A549 (cell line): ENCODE measurements at regions not wholly inside any gene's neighbourhood (a gene's known extent, or its start where the extent isn't known, plus 50 kb on each side); places are given as distances from the start of the nearest gene placed in this dataset.

Experiments
- ATAC-seq, 2 experiments: fragments of 200-7000 bp in 1 of 2; fragments of >200 bp in 1 of 2; cut with Nextera tagmentation in 1 of 2; cut with Tn5 transposase in 1 of 2; 3 replicates each; pipeline versions ENCODE4 v1.8.0 to v1.9.1; 2018 to 2020; ENCODE audit warnings: mild to moderate bottlenecking in 1 of 2, moderate library complexity in 1 of 2
- CTCF ChIA-PET: fragments of 300-600 bp; sonication (Branson Sonifier 250); formaldehyde crosslinking; extraction: SDS; loops from one replicate; lab custom pipeline; 2021; ENCODE audit warnings: antibody characterized with exemption, inconsistent platforms; lab: Yijun Ruan, JAX
- POLR2A ChIA-PET: fragments of 350-600 bp; formaldehyde crosslinking; extraction: SDS; loops from one replicate; lab custom pipeline; 2021; ENCODE audit warnings: antibody characterized with exemption, inconsistent platforms; lab: Yijun Ruan, JAX
- DNase-seq, 2 experiments: peaks; one replicate each; pipeline versions ENCODE4 v3.0.0 to v3.0.0-alpha.2; 2011 to 2016; ENCODE audit warnings: low read depth in 1 of 2, low spot score in 1 of 2
- FAIRE-seq: peaks from 2 replicates; lab custom pipeline; 2011; peaks lifted over from hg19 to GRCh38; lab: Jason Lieb, UNC
- H3K27ac ChIP-seq, 2 experiments: fragments of >200 bp; sonication (Bioruptor Twin); formaldehyde crosslinking; 3 replicates each; pipeline ENCODE4 v1.5.1; 2016 to 2017
- H3K4me1 ChIP-seq: fragments of >200 bp; sonication (Bioruptor Twin); formaldehyde crosslinking; 3 replicates; pipeline ENCODE4 v1.6.1; 2016
- H3K4me2 ChIP-seq: fragments of >200 bp; sonication (Bioruptor Twin); formaldehyde crosslinking; 3 replicates; pipeline ENCODE4 v1.6.1; 2016
- H3K4me3 ChIP-seq: fragments of >200 bp; sonication (Bioruptor Twin); formaldehyde crosslinking; 3 replicates; pipeline ENCODE4 v1.5.1; 2016
- H3K9me3 ChIP-seq: fragments of >200 bp; sonication (Bioruptor Twin); formaldehyde crosslinking; 3 replicates; pipeline ENCODE4 v1.6.1; 2016
- ATOH8 ChIP-seq: fragments of 250-450 bp; sonication (Bioruptor Pico); IDR thresholded peaks from 2 replicates; pipeline ENCODE4 v1.5.0; 2020; ENCODE audit warnings: low read depth, mild to moderate bottlenecking, moderate library complexity
- CBX2 ChIP-seq: fragments of 200-600 bp; sonication (generic); IDR thresholded peaks from 2 replicates; pipeline ENCODE4 v1.6.1; 2016; ENCODE audit warnings: low read depth, mild to moderate bottlenecking, borderline replicate concordance
- CBX8 ChIP-seq: fragments of 200-600 bp; sonication (generic); IDR thresholded peaks from 2 replicates; pipeline ENCODE4 v1.6.1; 2016
- CEBPB ChIP-seq, 2 experiments: fragments of >200 bp in 1 of 2; sonication (Bioruptor Twin) in 1 of 2; formaldehyde crosslinking in 1 of 2; IDR thresholded peaks; 2 replicates each; pipeline ENCODE4 v1.6.1; 2012 to 2016
- CHD4 ChIP-seq: fragments of 200-600 bp; sonication (generic); IDR thresholded peaks from 2 replicates; pipeline ENCODE4 v1.6.1; 2016; ENCODE audit warnings: antibody characterized with exemption, mild to moderate bottlenecking, borderline replicate concordance
- CTCF ChIP-seq: fragments of >200 bp; sonication (Bioruptor Twin); formaldehyde crosslinking; IDR thresholded peaks from 3 replicates; pipeline ENCODE4 v1.5.1; 2016
- EHF ChIP-seq: fragments of 250-450 bp; sonication (Bioruptor Pico); IDR thresholded peaks from 2 replicates; pipeline ENCODE4 v1.5.0; 2020; ENCODE audit warnings: mild to moderate bottlenecking
- EHMT2 ChIP-seq: fragments of 200-600 bp; sonication (generic); IDR thresholded peaks from 2 replicates; pipeline ENCODE4 v1.6.1; 2016; ENCODE audit warnings: antibody characterized with exemption, low read depth, mild to moderate bottlenecking, moderate library complexity
- ELK1 ChIP-seq: fragments of 150-350 bp; IDR thresholded peaks from 2 replicates; pipeline ENCODE4 v1.6.1; 2014; ENCODE audit warnings: low read depth, mild to moderate bottlenecking, low read length
- ESRRA ChIP-seq: fragments of 150-350 bp; IDR thresholded peaks from 2 replicates; pipeline ENCODE4 v1.6.1; 2014; ENCODE audit warnings: mild to moderate bottlenecking, low read length, borderline replicate concordance
- FOSL2 ChIP-seq, 2 experiments: fragments of 450-650 bp in 1 of 2; fragments of >200 bp in 1 of 2; sonication (Bioruptor Twin) in 1 of 2; formaldehyde crosslinking; IDR thresholded peaks; 2 replicates each; pipeline versions ENCODE4 v1.5.0 to v1.6.1; 2016 to 2020; ENCODE audit warnings: mild to moderate bottlenecking in 1 of 2, moderate library complexity in 1 of 2
- FOXS1 ChIP-seq: fragments of 250-450 bp; sonication (Bioruptor Pico); IDR thresholded peaks from 2 replicates; pipeline ENCODE4 v1.5.0; 2020; ENCODE audit warnings: mild to moderate bottlenecking, moderate library complexity
- HMGXB4 ChIP-seq: fragments of 250-450 bp; sonication (Bioruptor Pico); IDR thresholded peaks from 2 replicates; pipeline ENCODE4 v1.5.0; 2021; ENCODE audit warnings: mild to moderate bottlenecking, moderate library complexity, borderline replicate concordance
- HOXB13 ChIP-seq: fragments of 250-450 bp; sonication (Bioruptor Pico); IDR thresholded peaks from 2 replicates; pipeline ENCODE4 v1.5.0; 2020; ENCODE audit warnings: low read depth, mild to moderate bottlenecking, moderate library complexity
- HOXB5 ChIP-seq: fragments of 250-450 bp; sonication (Bioruptor Pico); IDR thresholded peaks from 2 replicates; pipeline ENCODE4 v1.5.0; 2020; ENCODE audit warnings: mild to moderate bottlenecking, moderate library complexity
- JUN ChIP-seq, 2 experiments: fragments of >200 bp; sonication (Bioruptor Twin); formaldehyde crosslinking; IDR thresholded peaks; 2 replicates in 1 of 2; 3 replicates in 1 of 2; pipeline ENCODE4 v1.6.1; 2016 to 2017
- JUNB ChIP-seq: fragments of >200 bp; sonication (Bioruptor Twin); formaldehyde crosslinking; IDR thresholded peaks from 2 replicates; pipeline ENCODE4 v1.6.1; 2016
- KDM5A ChIP-seq: fragments of 200-600 bp; sonication (generic); IDR thresholded peaks from 2 replicates; pipeline ENCODE4 v1.6.1; 2016; ENCODE audit warnings: antibody characterized with exemption, mild to moderate bottlenecking
- MAZ ChIP-seq: fragments of 150-350 bp; IDR thresholded peaks from 2 replicates; pipeline ENCODE4 v1.6.1; 2014; ENCODE audit warnings: antibody characterized with exemption, low read depth, low read length, borderline replicate concordance
- MYC ChIP-seq: IDR thresholded peaks from 2 replicates; pipeline ENCODE4 v1.6.1; 2012; ENCODE audit warnings: mild to moderate bottlenecking, inconsistent platforms, low read length, improper control_type of control experiment, borderline replicate concordance
- NPAS2 ChIP-seq: fragments of 250-450 bp; sonication (Bioruptor Pico); IDR thresholded peaks from 2 replicates; pipeline ENCODE4 v1.8.0; 2022; ENCODE audit warnings: mild to moderate bottlenecking, moderate library complexity, borderline replicate concordance
- PBX3 ChIP-seq: IDR thresholded peaks from 2 replicates; pipeline ENCODE4 v1.6.1; 2012
- PHF8 ChIP-seq: fragments of 200-600 bp; sonication (generic); IDR thresholded peaks from 2 replicates; pipeline ENCODE4 v1.6.1; 2016; ENCODE audit warnings: low read depth, mild to moderate bottlenecking, antibody characterized with exemption, moderate library complexity, borderline replicate concordance
- POLR2A ChIP-seq: IDR thresholded peaks from 2 replicates; pipeline ENCODE4 v1.6.1; 2012; ENCODE audit warnings: mild to moderate bottlenecking, low read length
- RARB ChIP-seq: fragments of 250-450 bp; sonication (Bioruptor Pico); IDR thresholded peaks from 2 replicates; pipeline ENCODE4 v1.8.0; 2021; ENCODE audit warnings: mild to moderate bottlenecking, moderate library complexity
- RFX5 ChIP-seq: fragments of 450-650 bp; IDR thresholded peaks from 2 replicates; pipeline ENCODE4 v1.7.1; 2014; ENCODE audit warnings: antibody characterized with exemption, mild to moderate bottlenecking, moderate library complexity
- RNF2 ChIP-seq: fragments of 200-600 bp; sonication (generic); IDR thresholded peaks from 2 replicates; pipeline ENCODE4 v1.6.1; 2016; ENCODE audit warnings: low read depth, mild to moderate bottlenecking, antibody characterized with exemption, moderate library complexity, borderline replicate concordance
- SMC3 ChIP-seq: fragments of >200 bp; sonication (Bioruptor Twin); formaldehyde crosslinking; IDR thresholded peaks from 3 replicates; pipeline ENCODE4 v1.6.1; 2018; ENCODE audit warnings: inconsistent platforms
- SREBF2 ChIP-seq: fragments of 450-650 bp; IDR thresholded peaks from 2 replicates; pipeline ENCODE4 v1.6.1; 2014; ENCODE audit warnings: mild to moderate bottlenecking, moderate library complexity
- TFCP2L1 ChIP-seq: fragments of 250-450 bp; sonication (Bioruptor Pico); IDR thresholded peaks from 2 replicates; pipeline ENCODE4 v1.5.0; 2021; ENCODE audit warnings: mild to moderate bottlenecking
- WGBS: methylation state at CpG from one replicate; pipeline ENCODE4 v1.1.6; 2017; ENCODE audit errors: missing lambda C conversion rate; 5-methylcytosine and 5-hydroxymethylcytosine counted together

- 66% methylated on average over 4 of the region's 4 CpGs for WGBS
- TF ChIP-seq SMC3, result no peak
- no peak for TF ChIP-seq NPAS2
- no peak for TF ChIP-seq HOXB5 (CRISPR knock-in tag)
- no peak for TF ChIP-seq PBX3
- TF ChIP-seq MYC, result no peak
- no peak for TF ChIP-seq POLR2A
- TF ChIP-seq FOSL2 (IDR thresholded peaks at IDR 0.05), result no peak
- TF ChIP-seq FOSL2 (CRISPR knock-in tag; IDR thresholded peaks at IDR 0.05), result no peak
- no peak for TF ChIP-seq CBX2
- no peak for TF ChIP-seq JUN (IDR thresholded peaks at IDR 0.05)
- TF ChIP-seq JUNB, result no peak
- no peak for TF ChIP-seq EHF (CRISPR knock-in tag)
- TF ChIP-seq CTCF, result no peak
- TF ChIP-seq TFCP2L1, result no peak
- no peak for TF ChIP-seq ATOH8 (CRISPR knock-in tag)
- TF ChIP-seq HOXB13 (CRISPR knock-in tag), result no peak
- TF ChIP-seq ELK1, result no peak
- TF ChIP-seq RFX5, result no peak
- TF ChIP-seq PHF8, result no peak
- TF ChIP-seq EHMT2, result no peak
- no peak for TF ChIP-seq CHD4
- H3K4me1 ChIP-seq, result no peaks in the 10 kb centered on the region
- FAIRE-seq (no peak), DNase-seq (no peak), ATAC-seq (no peak)
- no peak overlapping the region for H3K4me2 ChIP-seq
- H3K9me3 ChIP-seq, result peaks cover 5% of the 10 kb centered on the region; the same call in 1 of the 3 replicates
- no peak overlapping the region for H3K4me3 ChIP-seq
- no peak overlapping the region for H3K27ac ChIP-seq
- POLR2A ChIA-PET, result no interaction called here
- CTCF ChIA-PET, result interaction anchor here (0.7 kb wide), 2 partner anchors 18 to 82 kb away, joined by 3 read pairs; no protein-coding TSS in a partner anchor
Measured at GRCh38 chr10:29916669-29917068, 142.7 kb downstream of the JCAD start.

GRCh38 chr10:29914986-29915785, 144.2 kb downstream of the JCAD start:
- Histone ChIP-seq H3K4me3 (no peak overlapping the region), H3K4me2 (no peak overlapping the region), H3K9me3 (peaks cover 7% of the 10 kb centered on the region; the same call in 1 of the 3 replicates), H3K4me1 (no peaks in the 10 kb centered on the region), H3K27ac (no peak overlapping the region)
- ATAC-seq (no peak), DNase-seq (no peak), FAIRE-seq (no peak)
- ChIA-PET CTCF (interaction anchor here (0.9 kb wide), 2 partner anchors 54 to 87 kb away, joined by 3 read pairs; no protein-coding TSS in a partner anchor), POLR2A (no interaction called here)
- 47% methylated on average over 3 of the region's 3 CpGs for WGBS
- TF ChIP-seq ATOH8 (CRISPR knock-in tag) (no peak), RARB (CRISPR knock-in tag) (no peak), MAZ (no peak), FOXS1 (CRISPR knock-in tag) (no peak), KDM5A (no peak), ESRRA (no peak), CEBPB (IDR thresholded peaks at IDR 0.05) (no peak), POLR2A (no peak), CHD4 (no peak), RNF2 (no peak), CBX8 (no peak), HMGXB4 (CRISPR knock-in tag) (no peak), SREBF2 (no peak), CBX2 (no peak)
